ENCODE measurements at regions not wholly inside any gene's neighbourhood (a gene's known extent, or its start where the extent isn't known, plus 50 kb on each side); places are given as distances from the start of the nearest gene placed in this dataset.
A peak's percentile ranks its signal among the peaks of the same experiment; 100 is the strongest.

GRCh38 chr20:39264506-39265172, 302.5 kb downstream of the DHX35 start (continued):
- TF ChIP-seq CTCF (conservative IDR thresholded peaks at IDR 0.05; ENCODE audit: low read depth in 2 of 2): peak; percentile 88 to 93

GRCh38 chr20:39263076-39263475, 300.9 kb downstream of the DHX35 start:
- DNase-seq (ENCODE audit: low spot score) (no peak), ATAC-seq (no peak)
- H3K27ac ChIP-seq (ENCODE audit: low read depth): no peak overlapping the region
- no peaks in the 10 kb centered on the region for H3K9me2 ChIP-seq (ENCODE audit: insufficient read depth)
- no peaks in the 10 kb centered on the region for H3F3A ChIP-seq (replicated peaks; ENCODE audit: low read depth)
- H3K79me2 ChIP-seq (replicated peaks; ENCODE audit: insufficient read depth): no peaks in the 10 kb centered on the region
- no peaks in the 10 kb centered on the region for H4K20me1 ChIP-seq (replicated peaks; ENCODE audit: insufficient read depth)
- H3K36me3 ChIP-seq (ENCODE audit: insufficient read depth): no peaks in the 10 kb centered on the region
- no peak overlapping the region for H3K4me2 ChIP-seq
- no peaks in the 10 kb centered on the region for H3K36me3 Mint-ChIP-seq (ENCODE audit: low read depth)
- no peak overlapping the region for H3K4me3 ChIP-seq
- no peak overlapping the region for H2AFZ ChIP-seq
- H3K4me1 Mint-ChIP-seq: no peaks in the 10 kb centered on the region; the same call in 2 of the 3 replicates
- H3K27me3 Mint-ChIP-seq (ENCODE audit: insufficient read depth, low read depth, poor library complexity): peaks cover 7% of the 10 kb centered on the region
- no peaks in the 10 kb centered on the region for H3K4me1 ChIP-seq (ENCODE audit: insufficient read depth)
- no peaks in the 10 kb centered on the region for H3K27me3 ChIP-seq (ENCODE audit: insufficient read depth)
- H3K27ac Mint-ChIP-seq: no peak overlapping the region
- H3K4me3 Mint-ChIP-seq: no peak overlapping the region
- H3K9me3 Mint-ChIP-seq: no peaks in the 10 kb centered on the region
- TF ChIP-seq NANOG (IDR thresholded peaks at IDR 0.05; ENCODE audit: borderline replicate concordance): no peak
- no peak for TF ChIP-seq ZNF331 (CRISPR knock-in tag; IDR thresholded peaks at IDR 0.05; ENCODE audit: low read depth)
- no peak for TF ChIP-seq ETS1 (IDR thresholded peaks at IDR 0.05)
- no peak for TF ChIP-seq STAT1 (IDR thresholded peaks at IDR 0.05; ENCODE audit: unreplicated experiment)
- no peak for TF ChIP-seq ZNF114 (CRISPR knock-in tag; IDR thresholded peaks at IDR 0.05)
- TF ChIP-seq JUNB (IDR thresholded peaks at IDR 0.05; ENCODE audit: unreplicated experiment): no peak
- no peak for TF ChIP-seq POLR2AphosphoS5 (IDR thresholded peaks at IDR 0.05; ENCODE audit: low read depth)
- TF ChIP-seq REST (IDR thresholded peaks at IDR 0.05; ENCODE audit: unreplicated experiment): no peak
- no peak for TF ChIP-seq CTCF (conservative IDR thresholded peaks at IDR 0.05; ENCODE audit: low read depth in 2 of 2)
- TF ChIP-seq CREB1 (CRISPR knock-in tag; IDR thresholded peaks at IDR 0.05; ENCODE audit: low read depth): no peak
- no peak for TF ChIP-seq EZH2 (IDR thresholded peaks at IDR 0.05; ENCODE audit: low read depth, unreplicated experiment)
- no peak for TF ChIP-seq EZH2phosphoT487 (IDR thresholded peaks at IDR 0.05; ENCODE audit: unreplicated experiment)
